Hepatocyte (in vitro differentiated cells): ENCODE measurements at regions not wholly inside any gene's neighbourhood (a gene's known extent, or its start where the extent isn't known, plus 50 kb on each side); places are given as distances from the start of the nearest gene placed in this dataset.

Source experiments
- CTCF ChIP-seq: fragments of 200-600 bp; sonication (generic); IDR thresholded peaks from 2 replicates; pipeline ENCODE4 v1.5.1; 2016; ENCODE audit warnings: antibody characterized with exemption, mild to moderate bottlenecking; ENCODE audit not compliant: poor library complexity
- EZH2 ChIP-seq: fragments of 200-600 bp; sonication (generic); IDR thresholded peaks from 2 replicates; pipeline ENCODE4 v1.6.1; 2016; ENCODE audit warnings: antibody characterized with exemption, mild to moderate bottlenecking, borderline replicate concordance

- TF ChIP-seq CTCF (no peak), EZH2 (no peak)
Observed at GRCh38 chr3:16798738-16799137, 86.0 kb upstream of the PLCL2 start.
